Thyroid gland (tissue), 4 donors: ENCODE measurements at regions not wholly inside any gene's neighbourhood (a gene's known extent, or its start where the extent isn't known, plus 50 kb on each side); places are given as distances from the start of the nearest gene placed in this dataset.

Experiments used
- DNase-seq, 2 donors: peaks; one replicate each; pipeline ENCODE4 v3.0.0-alpha.2; 2019
- H3K27ac ChIP-seq, 3 donors: fragments of 200-600 bp; sonication (generic); 1 replicate in 2 of 3; 2 replicates in 1 of 3; pipeline ENCODE4 v1.5.1; 2016 to 2019; ENCODE audit warnings: mild to moderate bottlenecking in 1 of 3, moderate library complexity in 1 of 3
- H3K27me3 ChIP-seq: fragments of 200-600 bp; sonication (generic); one replicate; pipeline ENCODE4 v1.5.1; 2019
- H3K36me3 ChIP-seq, 2 donors: fragments of 200-600 bp; sonication (generic); one replicate each; pipeline ENCODE4 v1.5.1; 2016 to 2019
- H3K4me1 ChIP-seq, 2 donors: fragments of 200-600 bp; sonication (generic); one replicate each; pipeline ENCODE4 v1.5.1; 2017 to 2019
- H3K4me3 ChIP-seq, 3 donors: fragments of 200-600 bp; sonication (generic); replicated peaks in 1 of 3; 1 replicate in 2 of 3; 2 replicates in 1 of 3; pipeline ENCODE4 v1.5.1; 2016; ENCODE audit warnings: mild to moderate bottlenecking in 1 of 3
- H3K9me3 ChIP-seq: fragments of 200-600 bp; sonication (generic); one replicate; pipeline ENCODE4 v1.5.1; 2017
- POLR2A ChIP-seq, 2 donors: fragments of 450-650 bp; IDR thresholded peaks; one replicate each; pipeline ENCODE4 v1.6.1; 2017; ENCODE audit warnings: antibody characterized with exemption in 2 of 2, mild to moderate bottlenecking in 2 of 2, moderate library complexity in 1 of 2
- WGBS, 2 donors: methylation state at CpG; one replicate each; pipeline ENCODE4 v1.1.5; 2017; 5-methylcytosine and 5-hydroxymethylcytosine counted together
- intact Hi-C: fragments of 100-400 bp; cut with DNase I; formaldehyde crosslinking; loops from one replicate; pipeline ENCODE4 v1.15.1; 2023
- TF ChIP-seq, protein P1 (sequence below), 6 experiments: fragments of 200-600 bp in 3 of 6; fragments of 450-650 bp in 3 of 6; sonication (generic) in 3 of 6; IDR thresholded peaks; one replicate each; pipeline ENCODE4 v1.5.1; 2016 to 2019; ENCODE audit warnings: antibody characterized with exemption in 6 of 6, mild to moderate bottlenecking in 2 of 6, inconsistent platforms in 1 of 6, moderate library complexity in 1 of 6

DNA sequence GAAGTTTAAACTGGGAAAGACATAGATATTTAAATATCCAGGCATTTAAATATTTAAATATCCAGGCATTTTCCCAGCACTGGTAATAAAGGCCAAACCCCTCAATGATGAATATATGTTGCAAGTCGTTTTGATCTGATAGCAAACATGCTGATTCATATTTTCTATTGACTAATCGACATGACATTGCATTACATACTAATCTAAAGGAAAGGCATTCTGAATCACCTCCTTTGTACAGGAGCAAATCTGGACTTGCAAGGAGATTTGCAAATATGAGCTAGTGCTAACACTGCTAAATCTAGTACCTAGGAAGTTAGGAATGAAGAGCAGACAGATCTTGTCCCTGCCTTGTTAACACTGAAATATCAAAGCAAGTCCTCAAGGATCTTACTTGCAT lies 207.3 kb downstream of the SLC7A11 start:
- WGBS, 2 donors: 82 to 83% methylated on average over 2 of the region's 2 CpGs
- intact Hi-C loops: loop anchor here (5.0 kb wide), 2 partner anchors 642 to 837 kb away; no protein-coding TSS in a partner anchor
- DNase-seq: no peak
- H3K4me1 ChIP-seq: no peaks in the 10 kb centered on the region
- no peak overlapping the region for H3K27ac ChIP-seq
- H3K27me3 ChIP-seq: no peaks in the 10 kb centered on the region
- no peak overlapping the region for H3K4me3 ChIP-seq
- no peaks in the 10 kb centered on the region for H3K9me3 ChIP-seq
- TF ChIP-seq, protein P1, sequence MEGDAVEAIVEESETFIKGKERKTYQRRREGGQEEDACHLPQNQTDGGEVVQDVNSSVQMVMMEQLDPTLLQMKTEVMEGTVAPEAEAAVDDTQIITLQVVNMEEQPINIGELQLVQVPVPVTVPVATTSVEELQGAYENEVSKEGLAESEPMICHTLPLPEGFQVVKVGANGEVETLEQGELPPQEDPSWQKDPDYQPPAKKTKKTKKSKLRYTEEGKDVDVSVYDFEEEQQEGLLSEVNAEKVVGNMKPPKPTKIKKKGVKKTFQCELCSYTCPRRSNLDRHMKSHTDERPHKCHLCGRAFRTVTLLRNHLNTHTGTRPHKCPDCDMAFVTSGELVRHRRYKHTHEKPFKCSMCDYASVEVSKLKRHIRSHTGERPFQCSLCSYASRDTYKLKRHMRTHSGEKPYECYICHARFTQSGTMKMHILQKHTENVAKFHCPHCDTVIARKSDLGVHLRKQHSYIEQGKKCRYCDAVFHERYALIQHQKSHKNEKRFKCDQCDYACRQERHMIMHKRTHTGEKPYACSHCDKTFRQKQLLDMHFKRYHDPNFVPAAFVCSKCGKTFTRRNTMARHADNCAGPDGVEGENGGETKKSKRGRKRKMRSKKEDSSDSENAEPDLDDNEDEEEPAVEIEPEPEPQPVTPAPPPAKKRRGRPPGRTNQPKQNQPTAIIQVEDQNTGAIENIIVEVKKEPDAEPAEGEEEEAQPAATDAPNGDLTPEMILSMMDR (IDR thresholded peaks at IDR 0.05): no peak
- no peak for TF ChIP-seq POLR2A (IDR thresholded peaks at IDR 0.05)
- no peaks in the 10 kb centered on the region for H3K36me3 ChIP-seq

DNA sequence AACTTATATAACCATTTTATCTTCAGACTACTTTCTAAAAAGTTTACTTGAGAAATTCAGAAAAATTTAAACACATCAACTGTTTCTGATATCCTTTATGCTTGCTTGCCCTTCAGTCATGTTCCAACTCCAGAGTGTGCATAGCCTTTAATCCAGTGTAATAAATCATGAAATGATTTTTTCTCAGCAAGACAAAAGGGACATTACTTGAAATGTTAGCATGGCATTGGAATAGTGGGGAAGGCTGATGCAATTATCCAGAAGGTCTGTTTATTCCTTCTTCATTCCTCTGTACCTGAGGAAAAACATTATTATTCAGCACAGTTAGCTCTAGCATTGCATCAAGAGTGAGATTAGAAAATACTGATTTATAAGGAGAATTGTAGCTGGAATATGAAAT lies 209.9 kb downstream of the SLC7A11 start:
- intact Hi-C loops: no loop called here
- no peaks in the 10 kb centered on the region for H3K36me3 ChIP-seq
- H3K9me3 ChIP-seq: no peaks in the 10 kb centered on the region
- no peaks in the 10 kb centered on the region for H3K4me1 ChIP-seq
- DNase-seq: no peak
- TF ChIP-seq, protein P1 (IDR thresholded peaks at IDR 0.05): no peak
- TF ChIP-seq POLR2A (IDR thresholded peaks at IDR 0.05): no peak
- H3K4me3 ChIP-seq: no peak overlapping the region
- no peak overlapping the region for H3K27ac ChIP-seq
- H3K27me3 ChIP-seq: no peaks in the 10 kb centered on the region

DNA sequence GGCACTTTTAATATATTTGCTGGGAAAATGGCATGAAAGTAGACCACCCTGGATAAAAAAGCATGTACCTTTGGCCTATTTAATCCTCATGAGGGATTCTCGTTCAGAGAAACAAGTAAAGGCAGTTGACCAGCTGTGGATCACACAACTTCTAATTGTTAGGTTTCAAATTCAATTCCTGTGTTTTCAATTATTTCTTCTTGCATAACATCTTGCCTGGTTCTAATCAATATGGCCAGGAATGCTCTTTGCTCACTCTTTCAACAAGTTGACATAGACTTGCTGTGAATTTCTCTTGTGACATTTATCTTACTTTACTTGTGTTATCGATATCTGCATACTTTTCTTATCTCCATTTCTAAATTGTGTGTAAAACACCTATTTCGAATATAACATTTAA lies 211.8 kb downstream of the SLC7A11 start:
- Histone ChIP-seq H3K4me1 (no peaks in the 10 kb centered on the region), H3K36me3 (no peaks in the 10 kb centered on the region), H3K9me3 (no peaks in the 10 kb centered on the region), H3K27me3 (no peaks in the 10 kb centered on the region), H3K4me3 (no peak overlapping the region), H3K27ac (no peak overlapping the region)
- intact Hi-C loops: no loop called here
- 90 to 91% methylated on average over 3 of the region's 3 CpGs for WGBS, 2 donors
- TF ChIP-seq, protein P1 (IDR thresholded peaks at IDR 0.05): no peak
- no peak for TF ChIP-seq POLR2A (IDR thresholded peaks at IDR 0.05)
- DNase-seq: no peak

DNA sequence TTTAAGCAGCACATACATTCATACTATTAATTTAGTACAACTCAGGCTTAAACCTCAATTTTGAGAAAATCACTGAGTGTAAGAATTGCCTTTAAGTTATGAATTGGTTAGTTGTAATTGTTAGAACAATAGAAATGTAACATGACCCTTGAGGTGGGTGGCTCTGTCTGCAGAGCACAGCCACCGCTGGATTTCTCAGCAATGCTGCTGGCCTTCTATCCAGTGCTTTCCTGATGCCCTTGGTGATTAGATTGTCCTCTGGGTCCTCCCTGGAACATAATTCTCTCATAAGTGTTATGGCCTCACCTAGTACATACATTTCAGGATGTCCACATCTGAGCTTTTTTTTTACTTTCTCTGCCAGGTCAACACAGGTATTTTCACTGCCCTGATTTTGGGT lies 213.2 kb downstream of the SLC7A11 start:
- TF ChIP-seq, protein P1 (IDR thresholded peaks at IDR 0.05): no peak
- no peak for TF ChIP-seq POLR2A (IDR thresholded peaks at IDR 0.05)
- no peaks in the 10 kb centered on the region for H3K9me3 ChIP-seq
- DNase-seq: no peak
- H3K27ac ChIP-seq: no peak overlapping the region
- H3K4me1 ChIP-seq: no peaks in the 10 kb centered on the region
- H3K4me3 ChIP-seq: no peak overlapping the region
- no peaks in the 10 kb centered on the region for H3K36me3 ChIP-seq
- intact Hi-C loops: no loop called here
- H3K27me3 ChIP-seq: no peaks in the 10 kb centered on the region
- WGBS, 2 donors: 78 to 95% methylated on average over 1 of the region's 1 CpG

DNA sequence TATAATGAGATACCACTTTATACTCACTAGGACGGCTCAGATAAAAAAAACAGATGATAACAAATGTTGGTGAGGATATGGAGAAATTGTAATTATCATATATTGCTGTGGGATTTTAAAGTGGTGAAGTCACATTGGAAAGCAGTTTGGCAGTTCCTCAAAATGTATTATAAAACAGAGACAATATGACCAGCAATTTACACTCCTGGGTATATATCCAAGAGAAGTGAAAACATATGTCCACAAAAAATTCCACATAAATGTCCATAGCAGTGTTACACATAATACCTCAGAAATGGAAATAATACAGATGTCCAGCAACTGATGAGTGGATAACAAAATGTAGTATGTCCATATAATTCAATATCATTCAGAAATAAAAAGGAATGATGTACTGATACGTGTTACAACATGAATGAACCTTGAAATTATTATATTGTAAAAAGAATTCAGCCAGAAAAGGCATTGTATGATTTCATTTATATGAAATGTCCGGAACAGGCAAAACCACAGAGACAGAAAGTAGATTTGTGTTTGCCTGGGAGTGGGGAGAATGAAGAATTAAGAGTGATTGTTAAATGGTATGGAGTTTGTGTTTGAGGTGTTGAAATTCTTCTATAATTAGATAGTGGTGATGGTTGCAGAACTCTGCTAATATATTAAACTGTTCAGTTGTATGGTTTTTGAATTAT lies 220.9 kb downstream of the SLC7A11 start:
- H3K4me1 ChIP-seq: no peaks in the 10 kb centered on the region
- H3K36me3 ChIP-seq: no peaks in the 10 kb centered on the region
- intact Hi-C loops: no loop called here
- 55 to 64% methylated on average over 3 of the region's 3 CpGs for WGBS, 2 donors
- H3K9me3 ChIP-seq: no peaks in the 10 kb centered on the region
- no peak overlapping the region for H3K4me3 ChIP-seq
- DNase-seq: no peak
- no peaks in the 10 kb centered on the region for H3K27me3 ChIP-seq
- TF ChIP-seq, protein P1 (IDR thresholded peaks at IDR 0.05): no peak
- TF ChIP-seq POLR2A (IDR thresholded peaks at IDR 0.05): no peak
- no peak overlapping the region for H3K27ac ChIP-seq
